Erythroblast (primary cell): ENCODE measurements at regions not wholly inside any gene's neighbourhood (a gene's known extent, or its start where the extent isn't known, plus 50 kb on each side); places are given as distances from the start of the nearest gene placed in this dataset.

Experiments
- GATA1 ChIP-seq: IDR thresholded peaks from 2 replicates; pipeline ENCODE4 v1.6.1; 2011; ENCODE audit warnings: low read depth, mild to moderate bottlenecking, control low read depth, low read length, moderate library complexity
- POLR2A ChIP-seq: IDR thresholded peaks from 2 replicates; pipeline ENCODE4 v1.6.1; 2011; ENCODE audit warnings: mild to moderate bottlenecking, low read length

DNA sequence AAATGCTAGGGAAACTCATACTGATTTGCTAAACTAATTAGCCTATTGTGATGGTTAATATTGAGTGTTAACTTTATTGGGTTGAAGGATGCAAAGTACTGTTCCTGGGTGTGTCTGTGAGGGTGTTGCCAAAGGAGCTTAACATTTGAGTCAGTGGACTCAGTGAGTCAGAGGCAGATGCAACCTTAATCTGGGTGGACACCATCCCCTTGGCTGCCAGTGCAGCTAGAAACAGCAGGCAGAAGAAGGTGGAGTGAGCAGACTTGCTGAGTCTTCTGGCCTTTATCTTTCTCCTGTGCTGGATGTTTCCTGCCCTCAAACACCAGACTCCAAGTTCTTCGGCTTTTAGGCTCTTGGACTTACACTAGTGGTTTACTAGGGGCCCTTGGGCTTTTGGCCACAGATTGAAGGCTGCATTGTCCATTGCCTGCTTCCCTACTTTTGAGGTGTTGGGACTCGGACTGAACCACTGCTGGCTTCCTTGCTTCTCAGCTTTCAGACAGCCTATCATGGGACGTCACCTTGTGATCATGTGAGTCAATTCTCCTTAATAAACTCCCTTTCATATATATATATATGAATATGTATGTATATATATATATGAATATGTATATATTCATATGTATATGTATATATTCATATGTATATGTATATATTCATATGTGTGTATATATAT is 69.7 kb downstream of the RPRM start:
- TF ChIP-seq POLR2A (no peak), GATA1 (no peak)
